ENCODE measurements at regions not wholly inside any gene's neighbourhood (a gene's known extent, or its start where the extent isn't known, plus 50 kb on each side); places are given as distances from the start of the nearest gene placed in this dataset.

DNA sequence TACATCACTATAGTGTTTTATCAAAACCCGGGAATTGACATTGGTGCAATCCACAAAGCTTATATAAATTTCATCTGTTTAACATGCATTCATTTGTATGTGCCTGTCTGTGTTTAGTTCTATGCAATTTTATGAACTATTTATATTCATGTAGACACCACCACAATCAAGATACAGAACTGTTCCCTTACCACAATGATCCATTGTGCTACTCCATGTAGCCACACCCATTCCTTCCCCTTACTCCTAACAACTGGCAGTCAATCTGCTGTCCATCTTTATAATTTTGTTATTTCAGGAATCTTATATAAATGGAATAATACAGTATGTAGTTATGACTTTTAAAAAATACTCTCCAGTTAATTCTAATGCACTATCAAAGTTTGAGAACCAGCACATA, 389.5 kb downstream of the HTR1A start:
- DNase-seq (ENCODE audit: low spot score in 2 of 2): no peak
- H3K27me3 ChIP-seq: no peaks in the 10 kb centered on the region
- H3K27ac ChIP-seq: no peak overlapping the region
- no peaks in the 10 kb centered on the region for H3K36me3 ChIP-seq
- no peaks in the 10 kb centered on the region for H3K4me1 ChIP-seq
- WGBS: 80% methylated on average over 1 of the region's 1 CpG
- H3K4me3 ChIP-seq: no peak overlapping the region
- TF ChIP-seq EP300 (IDR thresholded peaks at IDR 0.05): no peak
- TF ChIP-seq, protein P1, sequence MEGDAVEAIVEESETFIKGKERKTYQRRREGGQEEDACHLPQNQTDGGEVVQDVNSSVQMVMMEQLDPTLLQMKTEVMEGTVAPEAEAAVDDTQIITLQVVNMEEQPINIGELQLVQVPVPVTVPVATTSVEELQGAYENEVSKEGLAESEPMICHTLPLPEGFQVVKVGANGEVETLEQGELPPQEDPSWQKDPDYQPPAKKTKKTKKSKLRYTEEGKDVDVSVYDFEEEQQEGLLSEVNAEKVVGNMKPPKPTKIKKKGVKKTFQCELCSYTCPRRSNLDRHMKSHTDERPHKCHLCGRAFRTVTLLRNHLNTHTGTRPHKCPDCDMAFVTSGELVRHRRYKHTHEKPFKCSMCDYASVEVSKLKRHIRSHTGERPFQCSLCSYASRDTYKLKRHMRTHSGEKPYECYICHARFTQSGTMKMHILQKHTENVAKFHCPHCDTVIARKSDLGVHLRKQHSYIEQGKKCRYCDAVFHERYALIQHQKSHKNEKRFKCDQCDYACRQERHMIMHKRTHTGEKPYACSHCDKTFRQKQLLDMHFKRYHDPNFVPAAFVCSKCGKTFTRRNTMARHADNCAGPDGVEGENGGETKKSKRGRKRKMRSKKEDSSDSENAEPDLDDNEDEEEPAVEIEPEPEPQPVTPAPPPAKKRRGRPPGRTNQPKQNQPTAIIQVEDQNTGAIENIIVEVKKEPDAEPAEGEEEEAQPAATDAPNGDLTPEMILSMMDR (IDR thresholded peaks at IDR 0.05): no peak
- TF ChIP-seq POLR2A (IDR thresholded peaks at IDR 0.05): no peak
- no peak for TF ChIP-seq POLR2AphosphoS5 (IDR thresholded peaks at IDR 0.05)
- no peaks in the 10 kb centered on the region for H3K9me3 ChIP-seq

DNA sequence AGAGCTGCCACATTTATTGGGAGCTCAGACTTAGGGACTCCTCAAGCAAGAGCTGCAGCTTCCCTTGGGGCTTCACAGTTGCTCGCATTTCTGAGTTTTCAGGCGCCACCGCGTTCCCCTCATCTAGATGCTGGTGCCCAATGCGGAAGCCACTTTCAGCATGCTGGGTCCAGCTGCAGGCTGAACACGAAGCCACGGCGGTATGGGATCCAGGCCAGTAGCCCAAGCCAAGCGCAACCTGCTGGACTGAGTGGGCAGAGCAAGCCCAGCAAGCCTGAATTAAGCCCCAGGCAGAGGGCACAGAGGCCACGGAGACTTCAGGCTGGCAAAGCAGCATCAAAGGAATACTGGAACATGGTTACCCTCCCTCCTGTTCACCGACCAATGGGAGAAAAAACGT, 391.5 kb downstream of the HTR1A start:
- H3K27me3 ChIP-seq: no peaks in the 10 kb centered on the region
- 90% methylated on average over 12 of the region's 12 CpGs for WGBS
- no peak overlapping the region for H3K27ac ChIP-seq
- no peak overlapping the region for H3K4me3 ChIP-seq
- H3K36me3 ChIP-seq: no peaks in the 10 kb centered on the region
- DNase-seq (ENCODE audit: low spot score in 2 of 2): no peak
- H3K9me3 ChIP-seq: no peaks in the 10 kb centered on the region
- no peaks in the 10 kb centered on the region for H3K4me1 ChIP-seq
- no peak for TF ChIP-seq POLR2A (IDR thresholded peaks at IDR 0.05)
- TF ChIP-seq EP300 (IDR thresholded peaks at IDR 0.05): no peak
- TF ChIP-seq POLR2AphosphoS5 (IDR thresholded peaks at IDR 0.05): no peak
- TF ChIP-seq, protein P1 (IDR thresholded peaks at IDR 0.05): no peak

DNA sequence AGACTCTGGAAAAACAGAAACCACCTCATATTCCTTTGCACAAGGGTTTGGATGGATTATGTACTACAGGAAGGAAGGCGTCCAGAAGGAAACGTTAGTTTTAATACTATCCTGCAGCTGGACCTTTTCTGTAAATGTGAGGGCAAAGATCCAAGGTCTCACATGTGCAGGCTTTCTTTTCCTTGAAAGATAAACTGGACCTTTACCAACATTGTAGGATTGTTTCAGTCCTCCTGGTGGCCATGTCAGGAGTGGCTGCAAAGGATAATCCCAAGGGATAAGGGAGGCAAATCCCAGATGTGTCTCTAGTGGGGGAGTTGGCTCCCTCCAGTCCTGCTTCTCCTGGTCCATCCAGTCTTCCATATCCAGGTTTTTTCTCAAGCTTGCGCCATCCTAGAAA, 397.5 kb downstream of the HTR1A start:
- 73% methylated on average over 3 of the region's 3 CpGs for WGBS

DNA sequence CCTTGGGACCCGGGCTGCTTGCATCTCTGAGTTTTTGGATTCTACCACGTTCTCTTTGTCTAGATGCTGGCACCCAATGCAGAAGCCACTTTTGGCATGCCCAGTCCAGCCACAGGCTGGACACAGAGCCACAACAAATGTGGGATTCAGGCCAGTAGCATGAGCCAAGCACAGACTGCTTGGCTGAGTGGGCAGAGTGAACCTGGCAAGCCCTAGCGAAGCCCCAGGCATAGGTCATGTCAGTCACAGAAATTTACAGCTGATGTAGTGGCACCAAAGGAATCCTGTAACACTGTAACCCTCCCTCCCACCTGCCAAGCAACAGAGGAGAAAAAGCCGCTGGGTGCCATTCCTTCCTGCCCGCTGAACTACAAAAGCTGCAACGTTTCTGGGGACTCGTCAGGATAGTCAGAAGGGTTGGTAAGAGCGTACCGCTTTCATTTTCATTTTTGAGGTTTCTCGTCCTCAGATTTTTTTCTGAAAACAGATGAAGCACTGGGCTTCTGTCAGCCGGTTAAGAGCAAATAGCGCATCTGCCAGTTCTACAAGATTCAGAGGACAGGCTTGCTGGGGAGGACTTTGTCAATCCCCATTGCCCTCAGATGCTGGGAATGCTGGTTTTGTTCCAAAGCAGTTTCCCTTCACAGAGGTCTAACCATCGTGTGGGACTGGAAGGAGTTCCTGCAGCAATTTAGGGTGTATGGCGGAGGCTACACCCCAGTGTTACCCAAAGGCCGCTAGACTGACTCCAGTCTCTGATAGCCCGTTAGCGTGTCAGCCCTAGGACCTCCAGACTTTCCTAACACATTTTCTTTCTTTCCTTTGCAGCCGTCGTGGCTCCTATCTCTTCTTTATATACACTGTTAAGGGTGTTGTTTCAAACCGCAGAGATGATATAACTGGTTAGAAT, 399.0 kb downstream of the HTR1A start:
- Histone ChIP-seq H3K36me3 (no peaks in the 10 kb centered on the region), H3K9me3 (peaks cover 5% of the 10 kb centered on the region), H3K27ac (no peak overlapping the region), H3K4me1 (no peaks in the 10 kb centered on the region), H3K4me3 (no peak overlapping the region), H3K27me3 (no peaks in the 10 kb centered on the region)
- DNase-seq (ENCODE audit: low spot score in 2 of 2): no peak
- WGBS: 87% methylated on average over 18 of the region's 20 CpGs
- TF ChIP-seq POLR2A (IDR thresholded peaks at IDR 0.05) (no peak), EP300 (IDR thresholded peaks at IDR 0.05) (no peak), POLR2AphosphoS5 (IDR thresholded peaks at IDR 0.05) (no peak)
- TF ChIP-seq, protein P1 (IDR thresholded peaks at IDR 0.05): no peak

More for the DNA sequence above, 397.5 kb downstream of the HTR1A start:
- no peak for DNase-seq (ENCODE audit: low spot score in 2 of 2)
- Histone ChIP-seq H3K27me3 (no peaks in the 10 kb centered on the region), H3K9me3 (peaks cover 5% of the 10 kb centered on the region), H3K4me3 (no peak overlapping the region), H3K36me3 (no peaks in the 10 kb centered on the region), H3K4me1 (no peaks in the 10 kb centered on the region), H3K27ac (no peak overlapping the region)
- TF ChIP-seq POLR2A (IDR thresholded peaks at IDR 0.05) (no peak), POLR2AphosphoS5 (IDR thresholded peaks at IDR 0.05) (no peak)

DNA sequence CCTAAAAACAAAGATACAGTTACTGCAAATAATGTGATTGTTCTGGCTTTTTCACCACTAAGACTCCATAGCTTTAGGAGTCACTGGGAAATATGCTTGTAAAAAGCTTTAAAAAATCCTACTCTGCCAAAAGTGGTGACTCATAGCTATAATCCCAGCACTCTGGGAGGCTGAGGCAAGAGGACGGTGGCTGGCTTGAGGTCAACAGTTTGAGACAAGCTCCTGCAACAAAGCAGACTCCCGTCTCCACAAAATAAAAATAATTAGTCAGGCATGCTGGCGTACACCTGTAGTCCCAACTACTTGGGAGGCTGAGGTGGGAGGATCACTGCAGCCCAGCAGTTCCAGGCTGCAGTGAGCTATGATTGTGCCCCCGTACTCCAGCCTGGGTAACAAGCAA, 406.4 kb downstream of the HTR1A start:
- WGBS: 55% methylated on average over 4 of the region's 4 CpGs
- H3K4me1 ChIP-seq: no peaks in the 10 kb centered on the region
- TF ChIP-seq POLR2A (IDR thresholded peaks at IDR 0.05) (no peak), POLR2AphosphoS5 (IDR thresholded peaks at IDR 0.05) (no peak), EP300 (IDR thresholded peaks at IDR 0.05) (no peak)
- TF ChIP-seq, protein P1 (IDR thresholded peaks at IDR 0.05): no peak
- H3K27me3 ChIP-seq: no peaks in the 10 kb centered on the region
- no peak overlapping the region for H3K4me3 ChIP-seq
- no peaks in the 10 kb centered on the region for H3K36me3 ChIP-seq
- H3K9me3 ChIP-seq: no peaks in the 10 kb centered on the region
- H3K27ac ChIP-seq: no peak overlapping the region
- DNase-seq (ENCODE audit: low spot score in 2 of 2): no peak

All from suprapubic skin (tissue), 4 donors.